Subcutaneous abdominal adipose tissue (tissue), 5 donors: ENCODE measurements at regions not wholly inside any gene's neighbourhood (a gene's known extent, or its start where the extent isn't known, plus 50 kb on each side); places are given as distances from the start of the nearest gene placed in this dataset.

Experiments used
- H3K27ac ChIP-seq: one replicate; pipeline ENCODE4 v1.7.0; 2013; ENCODE audit warnings: low read depth, mild to moderate bottlenecking, inconsistent platforms, low read length, moderate library complexity
- H3K27me3 ChIP-seq, 5 donors: one replicate each; pipeline ENCODE4 v1.7.0; 2013; ENCODE audit warnings: low read length in 5 of 5, inconsistent platforms in 1 of 5; ENCODE audit not compliant: control insufficient read depth in 5 of 5, insufficient read depth in 4 of 5
- H3K36me3 ChIP-seq, 5 donors: one replicate each; pipeline ENCODE4 v1.7.0; 2013; ENCODE audit warnings: low read length in 5 of 5; ENCODE audit not compliant: control insufficient read depth in 5 of 5, insufficient read depth in 5 of 5
- H3K4me1 ChIP-seq, 5 donors: one replicate each; pipeline ENCODE4 v1.7.0; 2013; ENCODE audit warnings: low read length in 5 of 5, mild to moderate bottlenecking in 3 of 5, moderate library complexity in 1 of 5; ENCODE audit not compliant: control insufficient read depth in 5 of 5, insufficient read depth in 5 of 5
- H3K4me3 ChIP-seq, 5 donors: one replicate each; pipeline ENCODE4 v1.7.0; 2013; ENCODE audit warnings: low read length in 5 of 5, low read depth in 1 of 5
- H3K9ac ChIP-seq, 5 donors: one replicate each; pipeline ENCODE4 v1.7.0; 2013; ENCODE audit warnings: low read length in 5 of 5, mild to moderate bottlenecking in 4 of 5, moderate library complexity in 3 of 5
- H3K9me3 ChIP-seq, 5 donors: one replicate each; pipeline ENCODE4 v1.7.0; 2013; ENCODE audit warnings: low read length in 5 of 5; ENCODE audit not compliant: control insufficient read depth in 5 of 5
- donor health status: healthy.
- donor health status: healthy.
- donor health status: healthy.
- donor health status: healthy.
- donor health status: healthy.

DNA sequence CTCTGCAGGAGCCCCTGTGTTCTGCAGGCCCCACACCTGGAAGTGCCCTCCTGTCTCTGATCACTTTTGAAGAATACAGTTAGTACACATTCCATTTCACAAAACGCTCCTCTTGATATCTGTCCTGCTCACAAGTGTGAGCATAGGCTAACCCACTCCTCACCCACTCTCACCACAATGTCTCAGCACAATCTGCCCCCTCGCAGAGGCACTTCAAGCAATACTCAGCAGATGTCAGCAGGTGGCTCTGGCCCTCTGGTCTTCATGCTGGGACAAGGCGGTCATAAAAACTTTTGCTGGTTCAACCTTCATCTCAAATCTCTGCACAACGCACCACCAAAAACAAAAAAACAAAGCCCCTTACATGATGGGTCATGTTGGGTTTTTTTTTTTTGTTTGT, 671.2 kb downstream of the MATN1 start:
- Histone ChIP-seq H3K4me1 (no peaks in the 10 kb centered on the region), H3K9ac (no peak overlapping the region), H3K36me3 (no peaks in the 10 kb centered on the region), H3K27ac (no peak overlapping the region), H3K4me3 (no peak overlapping the region), H3K27me3 (peaks cover 5 to 24% (median 10%) of the 10 kb centered on the region in 5 donors), H3K9me3 (no peaks in the 10 kb centered on the region)

DNA sequence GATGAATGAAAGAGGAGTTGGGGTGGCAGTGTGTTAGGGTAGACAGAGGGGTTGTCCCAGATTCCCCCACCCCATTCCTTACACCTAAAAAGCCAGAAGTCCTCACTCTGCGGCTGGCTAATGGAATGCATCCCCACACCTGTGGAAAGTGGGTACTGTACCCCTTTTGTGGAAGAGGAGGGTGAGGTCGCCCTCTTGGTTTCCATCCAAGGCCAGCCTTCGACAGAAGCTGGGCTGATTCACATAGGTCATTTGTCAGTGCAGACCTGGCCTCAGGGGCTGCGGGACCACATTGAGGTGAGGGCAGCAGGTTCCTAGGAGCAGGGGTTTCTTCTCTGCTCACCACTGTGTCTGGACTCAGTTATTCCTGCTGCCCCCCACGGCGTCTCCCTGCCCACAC, 671.6 kb downstream of the MATN1 start:
- Histone ChIP-seq H3K27ac (no peak overlapping the region), H3K27me3 (peaks cover 5 to 22% (median 9%) of the 10 kb centered on the region in 5 donors), H3K9ac (no peak overlapping the region), H3K4me1 (no peaks in the 10 kb centered on the region), H3K36me3 (no peaks in the 10 kb centered on the region), H3K4me3 (no peak overlapping the region), H3K9me3 (no peaks in the 10 kb centered on the region)

DNA sequence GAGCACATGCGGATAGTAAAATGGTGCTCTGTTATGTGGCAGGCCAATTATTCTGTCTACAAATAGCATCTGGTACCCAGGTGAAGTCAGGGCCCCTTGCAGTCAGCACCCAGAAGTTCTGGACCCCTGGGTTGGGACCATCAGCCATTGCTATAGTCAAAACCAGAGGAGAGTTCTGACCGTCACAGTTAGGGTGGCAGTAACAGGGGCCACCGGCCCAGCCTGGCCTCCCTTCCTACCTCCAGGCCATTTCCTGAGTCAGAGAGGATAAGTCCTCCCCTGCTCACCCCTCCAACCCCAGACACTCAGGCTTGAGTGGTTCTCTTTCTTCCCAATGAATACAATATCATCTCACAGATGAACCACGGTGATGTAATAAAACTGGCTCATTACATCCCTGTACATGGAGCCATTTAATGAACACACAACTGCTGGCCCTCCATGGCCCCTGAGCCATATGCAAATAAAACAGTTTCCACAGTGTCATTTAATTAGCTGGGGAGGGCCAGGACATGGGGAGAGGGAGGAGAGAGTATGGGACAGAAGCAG, 673.6 kb downstream of the MATN1 start:
- Histone ChIP-seq H3K9me3 (no peaks in the 10 kb centered on the region), H3K9ac (no peak overlapping the region), H3K4me3 (no peak overlapping the region), H3K27ac (no peak overlapping the region), H3K4me1 (no peaks in the 10 kb centered on the region), H3K36me3 (no peaks in the 10 kb centered on the region), H3K27me3 (peaks cover 10 to 20% (median 16%) of the 10 kb centered on the region in 5 donors)

DNA sequence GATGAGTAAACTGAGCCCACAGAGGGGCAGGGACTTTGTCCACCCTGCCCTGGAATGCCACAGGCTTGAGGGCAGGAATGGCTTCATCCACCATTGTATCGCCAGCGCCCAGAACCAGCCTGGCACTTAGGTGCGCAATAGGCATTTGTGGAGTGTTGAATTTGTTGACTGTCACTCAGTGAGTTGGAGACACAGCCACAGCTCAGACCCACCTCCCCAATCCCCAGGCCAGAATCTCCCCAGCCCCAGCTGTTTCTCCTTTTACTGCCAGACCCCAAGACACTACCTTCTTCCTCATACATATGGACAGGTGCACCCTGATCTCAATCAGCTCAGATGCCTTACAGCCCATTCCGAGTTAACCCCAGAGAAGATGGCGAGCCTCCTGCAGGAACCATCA, 674.5 kb downstream of the MATN1 start:
- Histone ChIP-seq H3K9me3 (no peaks in the 10 kb centered on the region), H3K36me3 (no peaks in the 10 kb centered on the region), H3K27ac (no peak overlapping the region), H3K4me1 (no peaks in the 10 kb centered on the region), H3K9ac (no peak overlapping the region), H3K27me3 (peaks cover 11 to 20% (median 16%) of the 10 kb centered on the region in 5 donors), H3K4me3 (no peak overlapping the region)

DNA sequence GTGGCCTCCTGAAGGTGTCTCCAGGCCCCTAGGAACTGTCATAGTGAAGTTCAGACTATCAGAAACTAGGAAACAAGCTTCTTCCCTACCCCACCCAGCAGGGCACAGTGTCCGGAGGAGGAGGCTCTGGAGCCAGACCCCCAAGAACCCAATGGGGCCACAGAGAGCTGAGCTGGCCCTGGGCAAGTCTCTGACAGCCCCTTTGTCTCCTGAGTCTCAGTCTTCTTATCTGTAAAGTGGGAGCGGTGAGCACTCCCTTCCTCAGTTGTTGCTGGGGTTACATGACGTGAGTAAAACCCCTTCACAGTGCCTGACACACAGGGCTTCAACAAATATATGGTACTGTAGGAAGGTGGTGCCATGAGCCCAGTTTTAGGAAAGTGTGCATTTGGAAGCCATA, 675.8 kb downstream of the MATN1 start:
- Histone ChIP-seq H3K4me3 (no peak overlapping the region), H3K4me1 (no peaks in the 10 kb centered on the region), H3K27ac (no peak overlapping the region), H3K9me3 (peaks cover 0 to 6% (median 3%) of the 10 kb centered on the region in 5 donors), H3K9ac (no peak overlapping the region), H3K27me3 (peaks cover 11 to 20% (median 14%) of the 10 kb centered on the region in 5 donors), H3K36me3 (no peaks in the 10 kb centered on the region)

DNA sequence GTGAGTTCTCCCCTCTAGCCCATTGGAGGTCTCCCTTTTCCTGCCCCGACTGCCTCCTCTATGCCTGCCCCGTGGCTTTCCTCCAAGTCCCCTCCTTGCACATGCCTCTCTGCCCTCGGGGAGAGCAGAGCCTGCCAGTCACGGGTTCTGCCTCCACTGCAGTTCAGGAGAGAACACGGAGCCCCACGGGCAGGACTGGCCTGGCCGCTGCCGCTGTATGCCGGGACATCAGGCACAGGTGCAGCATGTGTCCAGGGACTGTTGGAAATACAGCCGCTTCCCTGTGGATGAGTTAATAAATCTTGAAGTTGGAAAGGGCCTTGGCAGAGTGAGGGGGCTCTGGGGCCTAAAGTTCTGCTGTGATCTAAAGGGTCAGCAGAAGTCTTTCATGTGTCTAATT, 676.6 kb downstream of the MATN1 start:
- Histone ChIP-seq H3K27me3 (peaks cover 8 to 15% (median 11%) of the 10 kb centered on the region in 5 donors), H3K9me3 (peaks cover 0 to 10% (median 3%) of the 10 kb centered on the region in 5 donors), H3K4me3 (no peak overlapping the region), H3K9ac (no peak overlapping the region), H3K4me1 (no peaks in the 10 kb centered on the region), H3K36me3 (no peaks in the 10 kb centered on the region), H3K27ac (no peak overlapping the region)

DNA sequence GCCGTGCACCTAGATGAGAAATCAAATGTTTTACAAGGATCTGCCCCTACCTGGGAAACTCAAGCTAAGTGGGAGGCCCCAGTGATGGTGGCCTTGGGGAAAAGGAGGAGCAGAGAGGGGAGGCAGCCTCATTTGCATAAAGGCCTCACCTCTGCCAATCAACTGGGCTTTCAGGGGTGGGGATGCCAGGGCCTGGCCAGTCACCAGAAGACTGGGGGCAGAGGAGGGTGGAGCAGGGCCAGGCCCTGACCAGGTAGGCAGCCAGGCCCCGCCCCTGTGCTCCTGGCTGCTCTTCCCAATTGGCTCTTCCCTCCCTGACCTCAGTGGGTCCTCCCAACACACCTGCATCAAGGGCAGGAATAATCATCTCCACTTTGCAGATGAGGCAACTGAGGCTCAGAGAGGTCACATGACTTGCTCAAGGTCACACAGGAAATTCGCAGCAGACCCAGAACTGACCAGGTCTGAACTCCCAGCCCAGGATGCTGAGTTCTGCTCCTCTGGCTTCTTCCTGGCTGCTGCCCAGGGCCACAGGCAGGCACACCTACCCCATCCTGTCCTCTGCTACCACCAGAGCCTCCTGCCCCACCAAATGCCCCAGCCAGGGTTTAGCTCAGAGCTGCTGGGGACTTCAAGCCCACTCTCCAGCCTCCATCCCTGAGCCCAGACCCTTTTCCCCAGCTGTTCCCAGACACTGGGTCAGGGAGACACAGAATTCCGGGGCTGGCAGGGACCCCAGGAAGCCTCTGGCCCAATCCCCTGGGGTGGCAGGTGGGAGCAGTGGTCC, 677.9 kb downstream of the MATN1 start:
- H3K27me3 ChIP-seq = peaks cover 4 to 12% (median 7%) of the 10 kb centered on the region in 5 donors

DNA sequence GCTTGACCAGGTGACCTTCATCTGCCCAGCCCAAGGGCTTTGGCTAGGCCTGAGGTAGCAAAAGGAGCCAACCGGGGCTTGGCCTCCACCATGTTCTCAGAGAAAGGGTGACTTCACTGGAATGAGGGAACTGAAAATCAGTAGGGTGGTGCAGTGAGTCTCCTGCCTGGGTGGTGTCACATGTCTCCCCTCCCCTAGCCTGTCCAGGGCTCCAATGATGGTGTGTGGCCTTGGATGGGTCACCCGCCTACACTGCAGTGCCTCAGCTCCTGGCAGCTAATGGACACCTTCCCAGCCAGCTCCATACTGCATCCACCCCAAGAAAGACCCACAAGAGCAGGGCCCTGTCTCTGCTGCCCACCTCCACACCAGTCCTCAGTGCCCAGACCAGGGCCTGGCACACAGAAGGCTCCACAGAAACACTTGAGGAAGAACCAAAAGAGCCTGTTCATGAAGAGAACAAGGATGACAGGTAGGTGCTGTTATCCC, 678.7 kb downstream of the MATN1 start:
- Histone ChIP-seq H3K9ac (no peak overlapping the region), H3K4me1 (no peaks in the 10 kb centered on the region), H3K9me3 (peaks cover 0 to 10% (median 5%) of the 10 kb centered on the region in 5 donors), H3K36me3 (no peaks in the 10 kb centered on the region), H3K27ac (no peak overlapping the region), H3K4me3 (no peak overlapping the region), H3K27me3 (peaks cover 4 to 12% (median 7%) of the 10 kb centered on the region in 5 donors)

More for the DNA sequence above, 677.9 kb downstream of the MATN1 start:
- Histone ChIP-seq H3K36me3 (no peaks in the 10 kb centered on the region), H3K9ac (no peak overlapping the region), H3K4me1 (no peaks in the 10 kb centered on the region), H3K27ac (no peak overlapping the region), H3K9me3 (peaks cover 0 to 10% (median 5%) of the 10 kb centered on the region in 5 donors), H3K4me3 (no peak overlapping the region)

DNA sequence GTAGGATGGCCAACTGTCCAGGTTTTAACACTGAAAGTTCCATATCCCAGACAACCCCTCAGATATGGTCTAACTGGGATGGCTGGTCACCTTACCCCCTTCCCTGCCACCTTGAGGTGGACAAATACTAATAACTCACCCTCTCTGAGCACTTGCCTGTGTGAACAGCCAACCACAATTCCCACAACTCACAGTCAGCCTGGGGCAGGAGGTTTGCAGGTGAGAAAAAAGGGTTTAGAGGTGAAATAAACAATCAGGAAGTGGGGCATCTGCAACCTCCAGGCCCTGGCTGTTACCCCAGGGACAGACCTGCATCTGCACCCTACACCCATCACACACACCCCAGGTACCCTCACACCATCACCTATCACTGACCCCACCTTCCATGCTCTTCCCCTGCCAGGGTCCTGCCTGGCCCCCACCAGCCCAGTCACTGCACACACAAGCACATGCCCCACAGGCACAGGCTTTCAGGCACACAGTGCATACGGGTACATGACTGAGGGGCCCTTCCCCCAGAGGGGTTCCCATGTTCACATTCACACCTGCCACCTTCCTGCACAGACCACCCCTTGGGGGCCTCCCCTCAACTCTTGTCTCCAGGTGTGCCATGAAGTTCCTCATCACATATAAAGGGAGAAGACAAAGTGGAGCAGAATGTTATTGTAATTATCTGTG, 679.5 kb downstream of the MATN1 start:
- H3K27ac ChIP-seq = no peak overlapping the region
- H3K27me3 ChIP-seq = peaks cover 4 to 12% (median 7%) of the 10 kb centered on the region in 5 donors
- no peak overlapping the region for H3K4me3 ChIP-seq
- H3K36me3 ChIP-seq = no peaks in the 10 kb centered on the region
- H3K9ac ChIP-seq = no peak overlapping the region
- no peaks in the 10 kb centered on the region for H3K4me1 ChIP-seq
- peaks cover 0 to 10% (median 5%) of the 10 kb centered on the region in 5 donors for H3K9me3 ChIP-seq

DNA sequence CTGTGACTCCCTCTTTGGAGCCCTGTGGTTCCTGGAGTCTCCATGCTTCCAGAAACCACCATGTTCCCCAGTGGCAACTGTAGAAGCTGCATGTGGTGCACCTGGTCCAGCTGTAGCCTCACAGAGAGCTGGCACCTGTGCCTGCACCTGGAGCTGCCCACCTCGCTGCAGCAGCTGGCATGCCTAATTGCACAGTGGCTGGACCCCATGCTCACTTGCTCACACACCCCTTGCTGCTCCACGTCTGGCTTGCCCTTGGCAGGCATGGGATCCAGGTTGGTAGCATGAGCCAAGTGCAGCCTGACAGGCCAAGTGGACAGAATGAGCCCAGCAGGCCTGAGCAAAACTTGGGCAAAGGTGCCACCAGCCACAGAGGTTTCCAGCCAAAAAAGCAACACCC, 680.1 kb downstream of the MATN1 start:
- Histone ChIP-seq H3K4me1 (no peaks in the 10 kb centered on the region), H3K27ac (no peak overlapping the region), H3K36me3 (no peaks in the 10 kb centered on the region), H3K9ac (no peak overlapping the region), H3K27me3 (peaks cover 2 to 12% (median 4%) of the 10 kb centered on the region in 5 donors), H3K9me3 (peaks cover 0 to 10% (median 5%) of the 10 kb centered on the region in 5 donors), H3K4me3 (no peak overlapping the region)
